D721Med (cell line): ENCODE measurements at regions not wholly inside any gene's neighbourhood (a gene's known extent, or its start where the extent isn't known, plus 50 kb on each side); places are given as distances from the start of the nearest gene placed in this dataset.

ENCODE experiments used
- DNase-seq: peaks from one replicate; pipeline ENCODE4 v3.0.0; 2011; ENCODE audit warnings: low spot score; ENCODE audit not compliant: insufficient read length
- FAIRE-seq: peaks from 2 replicates; lab custom pipeline; 2011; peaks lifted over from hg19 to GRCh38; lab: Jason Lieb, UNC
- TF ChIP-seq, protein P1 (sequence below): IDR thresholded peaks from 2 replicates; pipeline ENCODE4 v1.5.1; 2012; ENCODE audit warnings: mild to moderate bottlenecking, control low read depth; ENCODE audit not compliant: insufficient read depth; ENCODE audit errors: missing control alignments

DNA sequence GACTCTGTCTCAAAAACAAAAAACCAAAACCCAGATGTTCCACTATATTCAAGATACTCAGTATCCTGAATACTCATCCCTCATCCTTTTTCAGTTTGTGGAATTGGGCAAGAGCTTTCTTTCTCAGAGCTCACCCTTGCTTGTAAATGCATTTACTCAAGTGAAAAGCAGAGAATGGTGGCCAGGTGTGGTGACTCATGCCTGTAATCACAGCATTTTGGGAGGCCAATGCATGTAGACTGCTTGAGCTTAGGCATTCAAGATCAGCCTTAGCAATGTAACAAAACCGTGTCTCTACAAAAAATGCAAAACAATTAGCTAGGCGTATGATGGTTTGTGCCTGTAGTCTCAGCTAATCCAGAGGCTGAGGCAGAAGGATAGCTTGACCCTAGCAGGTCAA lies 553.2 kb upstream of the AMELY start:
- TF ChIP-seq, protein P1, sequence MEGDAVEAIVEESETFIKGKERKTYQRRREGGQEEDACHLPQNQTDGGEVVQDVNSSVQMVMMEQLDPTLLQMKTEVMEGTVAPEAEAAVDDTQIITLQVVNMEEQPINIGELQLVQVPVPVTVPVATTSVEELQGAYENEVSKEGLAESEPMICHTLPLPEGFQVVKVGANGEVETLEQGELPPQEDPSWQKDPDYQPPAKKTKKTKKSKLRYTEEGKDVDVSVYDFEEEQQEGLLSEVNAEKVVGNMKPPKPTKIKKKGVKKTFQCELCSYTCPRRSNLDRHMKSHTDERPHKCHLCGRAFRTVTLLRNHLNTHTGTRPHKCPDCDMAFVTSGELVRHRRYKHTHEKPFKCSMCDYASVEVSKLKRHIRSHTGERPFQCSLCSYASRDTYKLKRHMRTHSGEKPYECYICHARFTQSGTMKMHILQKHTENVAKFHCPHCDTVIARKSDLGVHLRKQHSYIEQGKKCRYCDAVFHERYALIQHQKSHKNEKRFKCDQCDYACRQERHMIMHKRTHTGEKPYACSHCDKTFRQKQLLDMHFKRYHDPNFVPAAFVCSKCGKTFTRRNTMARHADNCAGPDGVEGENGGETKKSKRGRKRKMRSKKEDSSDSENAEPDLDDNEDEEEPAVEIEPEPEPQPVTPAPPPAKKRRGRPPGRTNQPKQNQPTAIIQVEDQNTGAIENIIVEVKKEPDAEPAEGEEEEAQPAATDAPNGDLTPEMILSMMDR: no peak
- no peak for FAIRE-seq
- DNase-seq: no peak

DNA sequence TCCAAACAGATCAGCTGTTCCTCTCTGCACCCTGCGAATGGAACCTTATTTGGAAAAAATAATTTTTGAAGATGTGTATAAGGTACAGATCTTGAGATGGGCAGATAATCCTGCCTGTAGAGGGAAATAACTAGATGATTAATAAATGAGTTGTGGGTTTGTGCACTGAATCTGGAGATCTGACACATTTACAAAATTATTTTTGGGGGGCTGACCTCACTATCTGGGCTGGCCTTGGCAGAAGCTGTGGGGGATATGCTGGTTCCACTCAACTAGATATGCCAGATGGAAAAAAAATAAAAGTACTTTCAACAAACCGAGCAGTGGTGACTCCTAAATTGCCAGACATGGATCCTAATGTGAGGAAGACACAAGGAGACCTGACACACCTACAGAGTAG lies 552.2 kb upstream of the AMELY start:
- TF ChIP-seq, protein P1: no peak
- no peak for DNase-seq
- no peak for FAIRE-seq

DNA sequence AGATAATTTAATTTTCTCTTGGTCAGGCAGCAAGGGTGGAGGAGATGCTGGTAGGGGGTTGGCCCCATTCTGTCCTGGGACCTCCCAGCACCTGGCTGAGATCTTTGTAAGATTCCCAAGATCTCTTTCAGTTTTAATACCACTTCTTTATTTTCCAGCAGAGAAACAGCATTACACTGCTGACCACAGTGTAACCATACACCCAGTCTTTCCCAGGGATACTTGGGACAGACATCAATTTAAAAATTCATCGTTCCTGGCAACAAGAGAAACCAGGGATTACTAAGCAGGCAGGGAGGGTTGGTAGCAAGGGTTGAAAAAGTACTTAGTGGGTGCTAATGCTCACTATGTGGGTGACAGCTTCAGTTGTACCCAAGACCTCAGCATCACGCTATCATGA lies 551.6 kb upstream of the AMELY start:
- FAIRE-seq (no peak), DNase-seq (no peak)
- TF ChIP-seq, protein P1: no peak

DNA sequence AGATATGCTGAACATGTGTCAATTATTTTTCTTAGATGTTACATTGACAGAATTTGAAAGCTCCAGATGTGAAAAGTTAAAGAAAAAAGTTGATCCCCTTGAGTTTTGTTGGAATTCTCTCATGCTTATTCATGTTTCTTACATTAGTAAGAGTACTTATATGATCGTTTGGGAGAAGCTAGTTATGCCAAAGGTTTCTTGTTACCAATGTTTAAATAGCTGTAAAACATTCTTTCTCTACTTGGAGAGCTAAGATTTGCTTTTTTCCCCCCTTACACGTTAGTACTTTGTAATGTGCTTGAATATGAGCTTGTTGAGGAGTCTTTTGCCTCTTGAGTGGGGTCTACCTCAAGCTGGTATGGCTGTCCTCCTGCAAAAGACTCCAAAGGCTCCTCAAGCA lies 551.1 kb upstream of the AMELY start:
- DNase-seq (no peak), FAIRE-seq (no peak)
- TF ChIP-seq, protein P1: no peak

DNA sequence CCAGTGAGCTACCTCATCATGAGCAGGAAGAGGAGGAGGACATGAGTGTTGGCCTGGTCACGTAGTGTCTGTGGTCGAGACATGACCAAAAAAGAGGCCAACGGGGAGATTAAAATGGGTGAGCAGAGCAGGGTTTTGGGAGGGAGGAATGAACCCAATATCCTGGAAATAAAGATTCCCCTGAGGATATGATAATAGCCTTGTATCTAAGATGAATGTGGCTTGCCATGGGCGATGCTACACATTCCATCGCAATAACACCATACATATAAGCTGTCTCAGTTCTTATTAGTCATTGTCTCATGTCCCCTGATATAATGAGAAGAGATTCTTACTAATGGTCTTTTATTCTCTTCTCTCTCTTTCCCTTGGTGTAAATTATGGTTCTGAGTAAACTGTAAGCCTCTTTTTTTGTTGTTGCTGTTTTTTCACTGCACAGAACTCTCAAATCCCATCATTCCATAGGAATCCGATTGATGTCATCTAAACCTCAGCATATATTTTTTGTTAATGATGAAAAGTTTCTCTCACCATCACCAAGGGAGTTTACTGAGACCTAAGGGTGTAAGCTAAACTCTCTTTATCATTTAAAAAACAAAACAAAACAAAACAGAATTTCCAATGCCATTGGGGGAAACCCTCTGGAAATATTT lies 550.4 kb upstream of the AMELY start:
- TF ChIP-seq, protein P1: no peak
- DNase-seq (no peak), FAIRE-seq (no peak)

DNA sequence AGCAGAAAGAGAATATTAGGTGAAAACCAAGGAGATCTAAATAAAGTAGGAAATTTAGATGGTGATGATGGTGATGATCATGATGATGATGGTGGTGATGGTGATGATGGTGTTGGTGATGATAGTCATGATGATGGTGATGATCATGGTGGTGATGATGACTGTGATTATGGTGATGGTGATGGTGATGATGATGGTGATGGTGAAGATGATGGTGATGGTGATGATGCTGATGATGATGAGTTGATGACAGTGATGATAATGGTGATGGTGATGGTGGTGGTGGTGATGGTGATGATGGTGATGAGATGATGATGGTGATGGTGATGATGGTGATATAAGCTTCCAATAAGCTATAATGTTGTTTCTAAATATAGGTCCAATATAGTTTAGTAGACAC lies 548.2 kb upstream of the AMELY start:
- no peak for FAIRE-seq
- DNase-seq: no peak
- TF ChIP-seq, protein P1: no peak

DNA sequence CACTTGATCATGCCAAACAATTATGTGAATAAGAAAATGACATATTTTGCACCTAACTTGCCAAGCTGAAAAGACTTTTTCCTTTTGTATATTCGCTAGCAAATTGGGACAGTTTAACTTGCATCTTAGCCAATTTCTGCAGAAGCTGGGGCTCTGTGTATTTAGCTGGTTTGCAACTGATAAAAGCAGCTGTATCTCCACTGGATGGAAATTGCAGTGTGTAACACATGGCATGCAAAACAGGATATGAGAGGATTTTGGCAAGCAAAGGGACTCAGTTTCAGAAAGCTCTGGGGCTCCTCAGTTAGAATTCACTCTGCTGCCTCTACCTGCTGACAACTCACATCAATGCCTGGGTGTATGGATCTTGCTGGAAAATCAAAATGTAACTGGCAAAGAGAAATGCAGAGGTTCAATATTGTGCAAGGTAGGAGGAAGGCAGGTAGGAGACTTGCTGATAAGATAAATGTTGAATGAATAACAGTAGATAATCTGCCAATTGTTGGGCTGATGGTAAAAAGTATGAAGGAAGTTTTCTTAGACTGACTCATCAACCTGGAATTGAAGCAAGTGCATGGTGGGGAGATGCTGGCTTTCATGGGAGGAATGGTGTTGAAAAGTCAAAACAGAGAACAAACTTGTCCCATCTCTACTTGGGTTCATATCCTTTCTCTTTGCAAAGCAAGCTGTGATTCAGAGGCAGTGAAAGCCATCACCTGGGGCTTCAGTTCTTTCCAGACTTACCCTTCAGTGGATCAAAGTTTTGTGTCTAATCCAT lies 546.9 kb upstream of the AMELY start:
- DNase-seq (no peak), FAIRE-seq (no peak)
- TF ChIP-seq, protein P1: no peak
